C4-2B (cell line): ENCODE measurements at regions not wholly inside any gene's neighbourhood (a gene's known extent, or its start where the extent isn't known, plus 50 kb on each side); places are given as distances from the start of the nearest gene placed in this dataset.

Experiments used
- ZFX ChIP-seq: fragments of 450-650 bp; IDR thresholded peaks from 2 replicates; pipeline ENCODE4 v1.6.1; 2017
- TF ChIP-seq, protein P1 (sequence below): fragments of 450-650 bp; conservative IDR thresholded peaks from 2 replicates; pipeline ENCODE4 v1.5.1; 2017; ENCODE audit warnings: mild to moderate bottlenecking

DNA sequence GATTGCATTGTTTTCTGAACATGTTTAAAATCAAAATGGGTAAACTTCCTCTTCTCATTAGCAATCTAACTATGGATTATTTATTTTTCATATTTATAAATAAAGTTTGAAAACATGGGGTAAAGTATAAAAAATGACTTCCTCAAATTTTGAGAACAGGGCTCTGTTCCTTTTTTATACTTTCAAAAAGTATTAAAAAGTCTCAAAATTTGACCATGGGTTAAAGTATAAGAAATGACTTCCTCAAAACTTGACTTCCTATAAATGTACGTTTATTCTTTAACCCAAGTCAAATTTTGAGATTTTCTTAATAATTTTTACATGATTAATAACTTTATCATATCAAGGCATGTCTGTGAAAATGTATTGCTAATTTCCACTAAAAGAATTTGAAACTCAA, 512.4 kb downstream of the GALR1 start:
- TF ChIP-seq, protein P1, sequence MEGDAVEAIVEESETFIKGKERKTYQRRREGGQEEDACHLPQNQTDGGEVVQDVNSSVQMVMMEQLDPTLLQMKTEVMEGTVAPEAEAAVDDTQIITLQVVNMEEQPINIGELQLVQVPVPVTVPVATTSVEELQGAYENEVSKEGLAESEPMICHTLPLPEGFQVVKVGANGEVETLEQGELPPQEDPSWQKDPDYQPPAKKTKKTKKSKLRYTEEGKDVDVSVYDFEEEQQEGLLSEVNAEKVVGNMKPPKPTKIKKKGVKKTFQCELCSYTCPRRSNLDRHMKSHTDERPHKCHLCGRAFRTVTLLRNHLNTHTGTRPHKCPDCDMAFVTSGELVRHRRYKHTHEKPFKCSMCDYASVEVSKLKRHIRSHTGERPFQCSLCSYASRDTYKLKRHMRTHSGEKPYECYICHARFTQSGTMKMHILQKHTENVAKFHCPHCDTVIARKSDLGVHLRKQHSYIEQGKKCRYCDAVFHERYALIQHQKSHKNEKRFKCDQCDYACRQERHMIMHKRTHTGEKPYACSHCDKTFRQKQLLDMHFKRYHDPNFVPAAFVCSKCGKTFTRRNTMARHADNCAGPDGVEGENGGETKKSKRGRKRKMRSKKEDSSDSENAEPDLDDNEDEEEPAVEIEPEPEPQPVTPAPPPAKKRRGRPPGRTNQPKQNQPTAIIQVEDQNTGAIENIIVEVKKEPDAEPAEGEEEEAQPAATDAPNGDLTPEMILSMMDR = no peak
- no peak for TF ChIP-seq ZFX
